ENCODE measurements at regions not wholly inside any gene's neighbourhood (a gene's known extent, or its start where the extent isn't known, plus 50 kb on each side); places are given as distances from the start of the nearest gene placed in this dataset.
"Not testable (repeated sequence)": the region's sequence is repeated elsewhere in the genome, so short reads cannot be mapped to it uniquely, and the experiment has no call there.

DNA sequence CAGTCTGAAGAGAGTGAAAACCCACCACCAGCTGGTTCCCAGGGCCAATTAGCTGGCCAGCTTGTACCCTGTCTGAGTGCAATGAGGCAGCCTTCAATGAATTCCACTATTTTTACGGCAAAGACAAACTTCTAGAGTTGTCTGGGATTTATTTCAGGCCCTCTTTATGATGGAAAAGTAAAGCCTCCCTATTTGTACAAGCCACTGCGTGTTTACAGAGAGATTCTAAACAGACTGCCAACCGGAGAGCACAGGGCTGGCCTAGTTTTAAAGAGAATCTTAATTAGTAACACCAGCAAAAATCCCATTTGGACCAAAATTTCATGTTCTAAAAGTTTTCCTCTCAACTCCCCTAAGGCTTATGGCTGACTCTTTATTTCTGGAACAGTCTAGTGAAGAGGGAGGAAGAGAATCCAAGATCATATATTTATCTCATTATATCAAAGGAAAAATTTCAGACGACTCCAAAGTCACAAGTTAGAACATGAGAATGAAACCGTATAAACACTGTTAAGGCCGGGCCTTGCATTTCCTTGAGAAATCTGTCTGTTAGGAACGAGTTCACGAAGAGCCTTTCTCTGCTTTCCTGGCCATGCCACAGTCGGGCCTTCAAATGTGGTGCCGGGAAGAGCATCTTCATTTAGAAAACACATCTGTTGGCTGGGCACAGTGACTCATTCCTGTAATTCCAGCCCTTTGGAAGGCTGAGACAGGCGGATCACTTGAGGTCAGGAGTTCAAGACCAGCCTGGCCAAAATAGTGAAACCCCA is 724.6 kb upstream of the NRP1 start:
- no peak for ATAC-seq

DNA sequence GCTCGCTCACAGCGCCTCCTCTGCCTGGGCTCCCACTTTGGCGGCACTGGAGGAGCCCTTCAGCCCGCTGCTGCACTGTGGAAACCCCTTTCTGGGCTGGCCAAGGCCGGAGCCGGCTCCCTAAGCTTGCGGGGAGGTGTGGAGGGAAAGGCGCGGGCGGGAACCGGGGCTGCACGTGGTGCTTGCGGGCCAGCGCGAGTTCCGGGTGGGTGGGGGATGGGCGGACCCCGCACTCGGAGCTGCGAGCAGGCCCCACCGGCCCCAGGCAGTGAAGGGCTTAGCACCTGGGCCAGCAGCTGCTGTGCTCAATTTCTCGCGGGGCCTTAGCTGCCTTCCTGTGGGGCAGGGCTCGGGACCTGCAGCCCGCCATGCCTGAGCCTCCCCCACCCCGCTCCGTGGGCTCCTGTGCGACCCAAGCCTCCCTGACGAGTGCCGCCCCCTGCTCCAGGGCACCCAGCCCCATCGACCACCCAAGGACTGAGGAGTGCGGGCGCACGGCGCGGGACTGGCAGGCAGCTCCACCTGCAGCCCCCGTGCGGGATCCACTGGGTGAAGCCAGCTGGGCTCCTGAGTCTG is 721.0 kb upstream of the NRP1 start:
- ATAC-seq = not testable (repeated sequence)

GRCh38 chr10:34049887-34050286 is 715.4 kb upstream of the NRP1 start:
- no peak for ATAC-seq

- no peak for ATAC-seq
Observed at GRCh38 chr10:34049469-34049868, 715.0 kb upstream of the NRP1 start.

DNA sequence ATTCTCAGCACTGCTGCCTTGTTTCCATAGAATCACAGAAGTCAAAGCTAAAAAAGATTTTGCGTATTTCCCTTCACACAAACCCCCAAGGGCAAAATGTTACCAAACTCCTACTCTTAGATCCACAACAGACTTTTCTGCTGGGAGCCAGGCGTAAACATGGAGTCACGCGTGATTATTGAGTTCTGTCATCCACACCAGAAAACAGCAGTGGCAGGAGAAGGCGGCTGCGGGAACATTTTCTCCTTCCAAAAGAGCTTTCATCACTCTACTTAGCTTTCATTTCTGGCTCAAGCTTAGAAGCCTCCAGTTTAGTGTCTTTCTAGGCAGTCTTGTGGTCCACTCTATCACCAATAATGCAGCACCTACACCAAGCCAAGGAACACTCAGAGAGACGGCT is 712.9 kb upstream of the NRP1 start:
- no peak for ATAC-seq

GRCh38 chr10:34046506-34047034 is 712.1 kb upstream of the NRP1 start:
- no peak for ATAC-seq

DNA sequence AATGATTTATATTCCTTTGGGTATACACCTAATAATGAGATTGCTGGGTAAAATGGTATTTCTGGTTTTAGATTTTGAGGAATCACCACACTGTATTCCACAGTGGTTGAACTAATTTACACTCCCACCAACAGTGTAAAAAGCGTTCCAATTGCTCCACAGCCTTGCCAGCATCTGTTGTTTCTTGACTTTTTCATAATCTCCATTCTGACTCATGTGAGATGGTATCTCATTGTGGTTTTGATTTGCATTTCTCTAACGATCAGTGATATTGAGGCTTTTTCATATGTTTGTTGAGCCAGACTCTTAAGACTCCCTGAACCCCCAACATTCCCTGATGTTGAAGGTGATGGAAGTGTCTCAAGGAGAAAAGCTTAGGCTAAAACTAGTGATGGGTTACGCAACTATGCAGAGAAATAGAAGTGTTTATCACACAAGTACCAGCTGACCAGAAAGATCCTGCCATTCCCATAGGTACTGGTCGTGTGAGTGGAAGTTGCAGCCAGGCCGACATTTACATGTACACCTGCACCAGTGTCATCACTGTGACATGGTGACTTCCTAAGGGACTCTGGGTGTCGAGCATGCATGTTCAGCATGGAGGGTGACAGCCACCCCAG is 711.2 kb upstream of the NRP1 start:
- ATAC-seq = no peak

DNA sequence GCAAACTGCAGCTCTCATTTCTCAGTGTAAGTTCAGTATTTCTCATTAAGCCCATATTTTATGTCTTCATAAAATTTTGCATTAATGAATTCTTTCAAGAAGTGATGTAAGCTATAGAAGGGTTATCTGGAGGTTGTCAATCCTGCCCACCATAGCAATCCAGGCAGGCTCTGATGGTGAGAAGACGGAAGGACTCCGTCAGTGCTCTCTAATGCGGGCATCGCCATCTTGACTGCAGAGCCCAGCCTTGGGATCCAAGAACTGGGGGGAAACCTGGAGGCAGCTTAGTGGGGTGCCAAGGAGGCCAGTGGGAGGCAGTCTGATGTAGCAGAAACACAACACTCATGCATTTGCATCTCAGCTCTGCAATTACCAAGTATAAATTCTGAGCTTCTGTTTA is 707.4 kb upstream of the NRP1 start:
- ATAC-seq = no peak

DNA sequence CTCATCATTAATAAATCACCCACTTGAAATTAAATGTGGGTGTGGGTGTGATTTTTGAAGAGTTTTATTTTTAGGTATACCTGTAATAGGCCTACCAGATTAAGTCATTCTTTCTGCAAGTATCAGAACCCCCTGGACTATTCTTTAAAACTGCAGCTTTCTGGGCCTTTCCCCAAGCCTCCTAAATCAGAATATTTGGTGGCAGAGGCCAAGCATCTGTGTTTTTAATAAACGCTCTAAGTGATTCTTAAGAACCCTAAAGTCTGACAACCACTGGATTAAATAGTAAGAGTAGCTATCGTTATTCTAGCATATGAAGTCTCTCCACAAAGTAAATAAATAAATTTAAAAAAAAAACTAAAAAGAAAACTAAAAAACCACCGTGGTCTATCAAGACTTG is 703.0 kb upstream of the NRP1 start:
- no peak for ATAC-seq

- not testable (repeated sequence) for ATAC-seq
Observed at GRCh38 chr10:34035241-34035790, 700.8 kb upstream of the NRP1 start.

- no peak for ATAC-seq
Observed at GRCh38 chr10:34033078-34033477, 698.6 kb upstream of the NRP1 start.

DNA sequence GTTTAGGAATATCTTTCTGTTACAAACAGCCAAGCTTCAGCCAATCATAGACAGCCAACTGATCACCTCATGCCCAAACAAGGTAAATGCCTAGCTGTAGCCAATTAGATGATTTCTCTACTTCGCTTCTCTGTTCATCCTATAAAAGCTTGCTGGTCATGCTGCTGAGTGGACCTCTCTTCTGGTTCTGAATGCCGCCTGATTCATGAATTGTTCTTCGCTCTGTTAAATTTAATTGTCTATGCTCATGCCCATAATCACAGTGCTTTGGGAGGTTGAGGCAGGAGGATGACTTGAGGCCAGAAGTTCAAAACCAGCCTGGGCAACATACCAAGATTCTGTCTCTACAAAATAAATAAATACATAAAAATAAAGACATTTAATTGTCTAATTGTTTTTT is 698.1 kb upstream of the NRP1 start:
- no peak for ATAC-seq

DNA sequence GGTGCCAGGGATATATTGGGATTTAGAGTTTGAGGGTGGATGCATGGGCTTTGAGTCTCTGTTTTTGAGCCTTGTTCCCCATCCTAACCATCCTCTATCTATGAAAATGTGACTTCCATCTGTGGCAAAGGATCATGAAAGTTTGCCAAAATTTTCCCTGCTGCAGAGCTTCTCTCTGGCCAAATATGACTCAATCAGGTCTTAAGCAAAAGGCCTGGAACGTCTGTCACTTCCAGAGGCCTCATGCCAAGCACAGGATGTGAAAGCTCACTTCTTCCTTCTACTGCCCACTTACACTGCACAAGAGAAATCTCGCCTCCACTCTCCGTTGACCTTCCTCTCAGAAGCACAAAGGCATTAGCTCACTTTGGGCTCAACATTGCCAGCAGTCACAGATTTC is 696.9 kb upstream of the NRP1 start:
- no peak for ATAC-seq

- ATAC-seq = no peak
Observed at GRCh38 chr10:34029455-34029854, 695.0 kb upstream of the NRP1 start.

- ATAC-seq = no peak
Observed at GRCh38 chr10:34028936-34029335, 694.5 kb upstream of the NRP1 start.

DNA sequence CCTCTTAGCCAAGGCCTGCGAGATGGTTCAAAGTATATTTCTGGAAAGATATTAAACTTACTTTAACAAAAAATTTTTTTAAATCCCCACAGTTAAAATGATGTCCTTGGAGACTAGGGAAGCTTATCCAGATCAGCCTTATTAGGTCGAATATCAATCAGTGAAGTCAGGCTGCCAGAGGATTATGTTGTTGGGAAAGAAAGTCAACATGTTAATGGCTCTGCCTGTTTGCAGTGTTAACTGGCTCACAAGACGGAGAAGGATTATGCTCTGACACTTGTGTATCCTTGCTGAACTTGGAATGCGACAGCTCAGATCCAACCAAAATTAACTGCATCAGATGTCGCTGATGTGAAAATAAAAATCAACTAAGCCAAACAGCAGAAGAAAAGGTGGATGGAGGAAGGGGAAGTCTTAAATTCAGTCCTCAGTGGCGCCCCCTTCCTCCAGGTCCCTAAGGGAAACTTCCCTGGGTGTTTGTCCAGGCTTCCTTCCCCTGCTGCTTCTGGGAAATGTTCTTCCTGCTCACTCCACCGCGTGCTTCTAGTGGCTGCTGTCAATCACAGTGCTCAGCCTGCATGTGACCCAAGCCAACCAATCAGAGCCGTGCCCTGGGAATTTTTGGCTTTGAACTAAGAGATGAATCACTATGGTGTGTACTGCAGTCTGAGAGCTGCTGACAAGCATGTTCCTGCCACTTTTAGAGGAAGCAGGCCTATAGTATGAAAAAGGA is 690.4 kb upstream of the NRP1 start:
- no peak for ATAC-seq

- ATAC-seq = no peak
Observed at GRCh38 chr10:34024282-34024681, 689.8 kb upstream of the NRP1 start.

DNA sequence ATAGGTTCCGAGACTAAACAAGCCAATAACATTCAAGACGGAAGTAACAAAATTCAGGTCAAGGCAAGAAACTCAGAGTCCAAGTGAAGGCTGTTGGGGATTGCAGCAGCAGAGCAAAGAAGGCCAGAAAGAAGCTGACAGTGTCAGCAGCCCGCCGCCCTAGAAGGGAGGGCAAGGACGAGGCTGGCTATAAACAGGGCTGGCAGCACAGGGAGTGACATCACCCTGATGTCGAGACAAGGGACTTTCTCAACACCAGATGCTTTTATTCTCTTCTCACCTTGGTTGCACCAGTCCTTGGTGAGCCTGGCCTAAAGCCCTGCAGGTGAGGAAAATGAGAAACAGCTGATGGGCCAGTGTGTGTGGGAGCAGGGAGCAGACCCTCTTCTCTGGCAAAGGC is 687.7 kb upstream of the NRP1 start:
- ATAC-seq = no peak

DNA sequence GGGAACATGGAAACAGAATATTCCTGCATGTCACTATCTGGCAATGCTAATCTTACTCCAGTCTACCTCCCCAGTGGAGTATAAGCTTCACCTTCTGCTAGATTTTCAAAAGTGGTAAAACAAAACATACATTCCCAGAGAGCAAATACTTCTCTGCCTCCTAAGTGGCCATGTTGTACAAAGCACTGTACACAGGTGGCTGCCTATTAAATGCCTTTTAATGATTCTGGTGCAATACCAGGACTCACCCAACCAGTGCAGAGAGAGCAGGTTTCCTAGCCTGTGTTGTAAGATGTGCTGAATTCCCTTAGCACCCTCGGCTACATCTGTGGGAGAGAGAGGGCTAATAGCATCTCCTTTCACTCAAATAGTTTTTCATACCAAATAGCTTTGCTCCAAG is 684.3 kb upstream of the NRP1 start:
- ATAC-seq = no peak

- ATAC-seq = no peak
Observed at GRCh38 chr10:34018129-34018528, 683.7 kb upstream of the NRP1 start.

- ATAC-seq = no peak
Observed at GRCh38 chr10:34017281-34017680, 682.8 kb upstream of the NRP1 start.

GRCh38 chr10:34016576-34016975 is 682.1 kb upstream of the NRP1 start:
- ATAC-seq = no peak

DNA sequence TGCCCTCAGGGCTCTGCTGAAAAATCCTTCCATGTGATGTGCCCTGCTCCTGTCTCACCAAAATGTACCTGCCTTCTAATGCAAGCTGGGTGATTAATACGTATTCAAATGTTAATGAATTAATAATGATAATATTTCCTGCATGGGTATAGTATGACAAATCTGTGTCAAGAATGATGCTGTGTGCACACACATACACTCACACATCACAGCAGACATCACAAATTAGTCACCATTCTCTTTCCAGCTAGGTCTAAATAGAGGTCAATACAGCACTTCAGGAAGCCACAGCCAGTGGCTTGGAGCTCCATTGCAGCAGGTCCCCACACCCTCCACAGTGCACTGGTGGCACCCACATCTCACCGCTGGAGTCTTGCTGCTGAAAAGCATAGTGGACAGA is 681.2 kb upstream of the NRP1 start:
- ATAC-seq = no peak

All from activated CD4-positive, CD25-positive, alpha-beta regulatory T cell treated with anti-CD3 and anti-CD28 coated beads, Interleukin-2, amount 50 U/mL, for 24 hours (primary cell).